ENCODE measurements at regions not wholly inside any gene's neighbourhood (a gene's known extent, or its start where the extent isn't known, plus 50 kb on each side); places are given as distances from the start of the nearest gene placed in this dataset.

GRCh38 chr4:71664366-71664765 lies 119.5 kb downstream of the GC start:
- TF ChIP-seq POLR2A (IDR thresholded peaks at IDR 0.05): no peak
- no peak for TF ChIP-seq CTCF (IDR thresholded peaks at IDR 0.05)
